ENCODE measurements at regions not wholly inside any gene's neighbourhood (a gene's known extent, or its start where the extent isn't known, plus 50 kb on each side); places are given as distances from the start of the nearest gene placed in this dataset.
"Not testable (repeated sequence)": the region's sequence is repeated elsewhere in the genome, so short reads cannot be mapped to it uniquely, and the experiment has no call there.

- DNase-seq (no peak), ATAC-seq (no peak)
- Histone ChIP-seq H3K4me3 (no peak overlapping the region), H3K9me3 (no peaks in the 10 kb centered on the region), H3K4me1 (ENCODE audit: low read depth) (no peaks in the 10 kb centered on the region), H3K36me3 (ENCODE audit: low read depth) (no peaks in the 10 kb centered on the region)
- intact Hi-C loops (cut with DNase I, micrococcal nuclease), result no loop called here
- TF ChIP-seq, protein P1, sequence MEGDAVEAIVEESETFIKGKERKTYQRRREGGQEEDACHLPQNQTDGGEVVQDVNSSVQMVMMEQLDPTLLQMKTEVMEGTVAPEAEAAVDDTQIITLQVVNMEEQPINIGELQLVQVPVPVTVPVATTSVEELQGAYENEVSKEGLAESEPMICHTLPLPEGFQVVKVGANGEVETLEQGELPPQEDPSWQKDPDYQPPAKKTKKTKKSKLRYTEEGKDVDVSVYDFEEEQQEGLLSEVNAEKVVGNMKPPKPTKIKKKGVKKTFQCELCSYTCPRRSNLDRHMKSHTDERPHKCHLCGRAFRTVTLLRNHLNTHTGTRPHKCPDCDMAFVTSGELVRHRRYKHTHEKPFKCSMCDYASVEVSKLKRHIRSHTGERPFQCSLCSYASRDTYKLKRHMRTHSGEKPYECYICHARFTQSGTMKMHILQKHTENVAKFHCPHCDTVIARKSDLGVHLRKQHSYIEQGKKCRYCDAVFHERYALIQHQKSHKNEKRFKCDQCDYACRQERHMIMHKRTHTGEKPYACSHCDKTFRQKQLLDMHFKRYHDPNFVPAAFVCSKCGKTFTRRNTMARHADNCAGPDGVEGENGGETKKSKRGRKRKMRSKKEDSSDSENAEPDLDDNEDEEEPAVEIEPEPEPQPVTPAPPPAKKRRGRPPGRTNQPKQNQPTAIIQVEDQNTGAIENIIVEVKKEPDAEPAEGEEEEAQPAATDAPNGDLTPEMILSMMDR (IDR thresholded peaks at IDR 0.05), result no peak
Measured at GRCh38 chr4:162853788-162854187, 312.9 kb downstream of the NAF1 start.

GRCh38 chr4:162852642-162853041, 314.0 kb downstream of the NAF1 start:
- H3K4me3 ChIP-seq, result no peak overlapping the region
- no peaks in the 10 kb centered on the region for H3K9me3 ChIP-seq
- no peaks in the 10 kb centered on the region for H3K36me3 ChIP-seq (ENCODE audit: low read depth)
- intact Hi-C loops (cut with DNase I, micrococcal nuclease), result no loop called here
- H3K4me1 ChIP-seq (ENCODE audit: low read depth), result no peaks in the 10 kb centered on the region
- TF ChIP-seq, protein P1 (IDR thresholded peaks at IDR 0.05), result no peak
- ATAC-seq (no peak), DNase-seq (no peak)

- DNase-seq; intact Hi-C loops (cut with DNase I, micrococcal nuclease); H3K4me3 ChIP-seq: not testable (repeated sequence)
Measured at GRCh38 chr4:162851241-162851758, 315.4 kb downstream of the NAF1 start.

DNA sequence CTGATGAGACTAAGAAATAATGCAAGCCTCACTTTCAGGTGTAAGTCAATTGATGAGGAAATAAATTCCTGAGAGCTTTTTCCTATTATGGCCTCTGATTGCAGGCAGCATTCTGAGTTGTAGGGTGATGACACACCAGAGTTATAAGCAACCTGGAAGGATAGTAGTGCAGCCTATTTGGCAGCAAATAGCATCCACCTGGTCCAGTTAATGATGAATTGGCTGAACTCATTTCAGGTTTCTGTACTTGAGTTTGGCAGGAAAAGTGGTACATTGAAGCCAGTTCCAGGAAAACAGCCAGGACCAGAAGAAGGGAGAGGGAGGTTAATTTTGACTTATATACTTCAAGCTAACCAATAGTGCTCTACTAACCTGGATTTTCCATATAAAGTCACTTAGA, 316.8 kb downstream of the NAF1 start:
- H3K9me3 ChIP-seq, result no peaks in the 10 kb centered on the region
- H3K36me3 ChIP-seq (ENCODE audit: low read depth), result no peaks in the 10 kb centered on the region
- intact Hi-C loops (cut with DNase I, micrococcal nuclease), result no loop called here
- DNase-seq (no peak), ATAC-seq (no peak)
- TF ChIP-seq, protein P1 (IDR thresholded peaks at IDR 0.05), result no peak
- H3K4me1 ChIP-seq (ENCODE audit: low read depth), result no peaks in the 10 kb centered on the region
- H3K4me3 ChIP-seq, result no peak overlapping the region

More at GRCh38 chr4:162851241-162851758, 315.4 kb downstream of the NAF1 start:
- H3K4me1 ChIP-seq (ENCODE audit: low read depth); H3K36me3 ChIP-seq (ENCODE audit: low read depth); H3K9me3 ChIP-seq; ATAC-seq: not testable (repeated sequence)

DNA sequence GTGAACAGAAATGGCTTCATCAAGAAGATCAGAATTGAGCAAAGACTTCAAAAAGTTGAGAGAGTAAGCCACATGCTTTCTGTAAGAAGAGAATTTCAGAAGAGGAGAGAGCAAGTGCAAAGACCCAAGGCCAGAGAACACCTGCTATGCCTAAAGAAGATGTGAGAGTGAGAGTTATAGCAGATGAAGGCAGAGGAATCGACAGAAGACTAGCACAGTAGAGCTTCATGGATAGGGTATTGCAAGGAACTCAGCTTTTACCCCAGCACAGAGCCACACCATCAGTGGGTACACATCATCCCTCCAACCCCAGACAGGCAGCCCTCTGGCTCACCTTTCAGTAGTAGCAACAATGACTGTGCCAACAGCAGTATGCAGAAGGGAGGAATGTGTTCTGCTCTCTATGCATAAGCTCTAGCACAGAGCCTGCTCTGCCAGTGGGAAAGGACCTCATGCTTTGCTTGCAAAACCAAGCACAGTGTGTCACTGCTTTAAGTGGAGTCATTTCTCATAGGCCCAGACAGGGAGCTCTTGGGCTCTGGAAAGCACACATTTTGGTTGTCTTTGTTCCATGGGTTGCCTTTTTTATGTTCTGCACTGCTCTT, 318.6 kb downstream of the NAF1 start:
- ATAC-seq (no peak), DNase-seq (no peak)
- Histone ChIP-seq H3K4me3 (no peak overlapping the region), H3K36me3 (ENCODE audit: low read depth) (no peaks in the 10 kb centered on the region), H3K9me3 (no peaks in the 10 kb centered on the region), H3K4me1 (ENCODE audit: low read depth) (no peaks in the 10 kb centered on the region)
- TF ChIP-seq, protein P1 (IDR thresholded peaks at IDR 0.05), result no peak
- intact Hi-C loops (cut with DNase I, micrococcal nuclease), result no loop called here

- DNase-seq, result no peak
- intact Hi-C loops (cut with DNase I, micrococcal nuclease), result no loop called here
- Histone ChIP-seq H3K9me3 (peaks cover 2% of the 10 kb centered on the region), H3K4me1 (ENCODE audit: low read depth) (peaks cover 13% of the 10 kb centered on the region), H3K36me3 (ENCODE audit: low read depth) (no peaks in the 10 kb centered on the region), H3K4me3 (no peak overlapping the region)
- TF ChIP-seq, protein P1 (IDR thresholded peaks at IDR 0.05), result no peak
- no peak for ATAC-seq
Measured at GRCh38 chr4:162841753-162842152, 324.9 kb downstream of the NAF1 start.
